ENCODE measurements at regions not wholly inside any gene's neighbourhood (a gene's known extent, or its start where the extent isn't known, plus 50 kb on each side); places are given as distances from the start of the nearest gene placed in this dataset.

DNA sequence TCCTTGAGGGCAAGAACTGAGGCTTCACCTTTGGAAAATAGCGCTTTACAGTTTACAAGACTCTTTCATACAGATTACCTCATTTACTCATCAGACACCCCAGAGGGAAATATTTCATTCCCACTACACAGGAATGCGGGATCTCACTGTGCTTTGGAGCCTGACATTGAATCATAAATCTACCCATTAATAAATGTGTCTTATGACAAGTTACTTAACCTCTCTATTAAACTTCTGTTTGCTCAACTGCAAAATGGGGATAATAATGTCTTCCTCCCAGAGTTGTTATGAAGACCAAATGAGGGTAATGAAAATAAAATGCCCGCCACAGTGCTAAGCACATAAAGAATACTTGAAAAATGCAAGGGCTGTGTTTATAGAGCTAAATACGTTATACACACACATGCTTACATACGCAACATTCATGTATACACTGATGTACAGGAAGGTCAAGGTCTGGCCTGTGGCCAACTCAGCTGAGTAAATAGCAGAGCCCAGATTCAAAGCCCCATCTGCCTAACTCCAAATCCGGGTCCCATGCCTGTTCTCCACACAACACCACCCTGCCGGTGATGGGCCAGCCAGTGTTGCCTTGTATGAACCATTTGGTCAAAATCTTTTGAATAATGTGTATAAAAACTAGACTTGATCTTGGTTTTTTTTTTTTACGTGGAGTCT is 56.6 kb upstream of the CALM2 start:
- CTCF ChIA-PET = no interaction called here

DNA sequence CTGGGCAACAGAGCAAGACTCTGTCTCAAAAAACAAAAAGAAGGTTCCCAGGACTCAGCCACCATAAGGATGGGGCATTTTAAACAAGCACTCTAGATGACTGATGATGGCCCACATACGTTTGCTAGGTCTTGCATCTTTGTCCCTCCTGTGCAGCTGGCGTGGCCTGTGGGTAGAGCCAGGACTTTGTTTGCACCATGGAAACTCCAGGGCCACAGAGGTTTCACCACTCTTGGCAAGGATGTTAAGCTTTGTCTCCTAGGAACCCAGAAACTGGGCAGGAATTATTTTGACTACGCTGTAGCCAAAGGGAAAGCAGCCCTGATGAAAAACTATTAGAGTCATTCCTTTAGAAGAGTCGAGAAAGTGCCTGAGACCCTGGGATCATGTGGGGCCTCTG is 54.1 kb upstream of the CALM2 start:
- ATAC-seq (no peak), DNase-seq (no peak)
- CTCF ChIA-PET = interaction anchor here (1.1 kb wide), 1 partner anchor 93 kb away, joined by 3 read pairs; no protein-coding TSS in a partner anchor
- Mint-ChIP-seq H3K27me3 (peaks cover 17% of the 10 kb centered on the region), H3K4me3 (no peak overlapping the region), H3K9me3 (ENCODE audit: low read depth) (no peaks in the 10 kb centered on the region), H3K36me3 (no peaks in the 10 kb centered on the region), H3K27ac (no peak overlapping the region), H3K4me1 (no peaks in the 10 kb centered on the region)

More for the DNA sequence above, 56.6 kb upstream of the CALM2 start:
- H3K4me1 Mint-ChIP-seq = peaks cover 4% of the 10 kb centered on the region
- peaks cover 19% of the 10 kb centered on the region for H3K27me3 Mint-ChIP-seq
- H3K4me3 Mint-ChIP-seq = no peak overlapping the region
- H3K9me3 Mint-ChIP-seq (ENCODE audit: low read depth) = no peaks in the 10 kb centered on the region
- H3K36me3 Mint-ChIP-seq = no peaks in the 10 kb centered on the region
- ATAC-seq (no peak), DNase-seq (no peak)
- H3K27ac Mint-ChIP-seq = no peak overlapping the region

DNA sequence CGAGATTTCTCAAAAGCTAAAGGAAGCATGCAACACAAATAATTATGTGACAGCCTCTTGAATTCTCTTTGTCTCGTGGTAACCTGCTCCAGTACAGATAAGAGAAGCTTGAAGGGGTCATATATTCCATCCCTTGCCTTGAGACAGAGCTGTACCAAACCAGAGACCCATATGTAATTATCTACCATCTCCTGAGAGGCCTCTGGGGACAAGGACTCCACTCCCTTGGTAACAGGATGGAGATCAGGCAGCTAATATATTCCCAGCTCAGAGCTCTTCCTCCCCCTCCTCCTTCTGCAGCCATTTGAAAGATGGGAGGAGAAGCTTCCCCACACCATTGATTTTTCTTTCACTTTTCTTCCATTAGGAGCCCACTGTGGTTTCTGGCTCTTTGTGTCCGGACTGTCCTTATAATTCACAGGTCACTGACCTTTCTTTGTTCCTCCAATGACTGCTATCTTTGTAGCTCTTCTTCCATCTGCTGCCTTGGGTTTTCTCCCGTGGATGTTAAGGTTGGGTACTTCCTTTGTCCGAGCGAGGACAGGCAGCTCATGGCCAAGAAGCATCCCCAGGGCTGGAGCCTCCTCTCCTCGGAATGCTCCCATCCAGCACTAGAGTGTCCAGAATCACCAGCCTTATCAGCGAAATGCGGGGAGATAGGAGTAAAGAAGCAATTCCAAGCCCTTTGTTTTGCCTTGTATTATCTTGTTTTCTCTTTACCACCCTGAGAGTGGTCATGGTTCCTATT is 51.4 kb upstream of the CALM2 start:
- CTCF ChIA-PET = interaction anchor here (1.4 kb wide), 1 partner anchor 44 kb away, joined by 4 read pairs; no protein-coding TSS in a partner anchor
- DNase-seq (no peak), ATAC-seq (no peak)
- no peaks in the 10 kb centered on the region for H3K36me3 Mint-ChIP-seq
- peaks cover 15% of the 10 kb centered on the region for H3K27me3 Mint-ChIP-seq
- H3K27ac Mint-ChIP-seq = no peak overlapping the region
- H3K4me3 Mint-ChIP-seq = no peak overlapping the region
- H3K9me3 Mint-ChIP-seq (ENCODE audit: low read depth) = no peaks in the 10 kb centered on the region
- no peaks in the 10 kb centered on the region for H3K4me1 Mint-ChIP-seq

DNA sequence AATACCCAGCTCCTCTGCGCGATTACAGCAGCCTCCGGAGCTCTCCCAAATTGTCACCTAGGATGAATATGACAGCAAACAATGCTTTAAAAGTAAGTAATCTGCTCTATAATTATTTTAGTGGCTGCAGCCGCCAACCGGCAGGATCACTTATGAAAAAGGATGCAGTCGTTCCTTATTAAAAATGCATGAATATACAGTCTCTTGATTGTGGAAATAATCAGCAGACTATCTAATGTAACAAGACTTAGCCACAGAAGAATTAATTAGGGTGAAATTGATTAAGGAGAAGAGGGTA is 50.6 kb upstream of the CALM2 start:
- H3K9me3 Mint-ChIP-seq (ENCODE audit: low read depth) = no peaks in the 10 kb centered on the region
- no peaks in the 10 kb centered on the region for H3K36me3 Mint-ChIP-seq
- DNase-seq (no peak), ATAC-seq (no peak)
- H3K4me3 Mint-ChIP-seq = no peak overlapping the region
- no peak overlapping the region for H3K27ac Mint-ChIP-seq
- peaks cover 16% of the 10 kb centered on the region for H3K27me3 Mint-ChIP-seq
- H3K4me1 Mint-ChIP-seq = no peaks in the 10 kb centered on the region
- CTCF ChIA-PET = interaction anchor here (1.4 kb wide), 1 partner anchor 45 kb away, joined by 4 read pairs; no protein-coding TSS in a partner anchor

DNA sequence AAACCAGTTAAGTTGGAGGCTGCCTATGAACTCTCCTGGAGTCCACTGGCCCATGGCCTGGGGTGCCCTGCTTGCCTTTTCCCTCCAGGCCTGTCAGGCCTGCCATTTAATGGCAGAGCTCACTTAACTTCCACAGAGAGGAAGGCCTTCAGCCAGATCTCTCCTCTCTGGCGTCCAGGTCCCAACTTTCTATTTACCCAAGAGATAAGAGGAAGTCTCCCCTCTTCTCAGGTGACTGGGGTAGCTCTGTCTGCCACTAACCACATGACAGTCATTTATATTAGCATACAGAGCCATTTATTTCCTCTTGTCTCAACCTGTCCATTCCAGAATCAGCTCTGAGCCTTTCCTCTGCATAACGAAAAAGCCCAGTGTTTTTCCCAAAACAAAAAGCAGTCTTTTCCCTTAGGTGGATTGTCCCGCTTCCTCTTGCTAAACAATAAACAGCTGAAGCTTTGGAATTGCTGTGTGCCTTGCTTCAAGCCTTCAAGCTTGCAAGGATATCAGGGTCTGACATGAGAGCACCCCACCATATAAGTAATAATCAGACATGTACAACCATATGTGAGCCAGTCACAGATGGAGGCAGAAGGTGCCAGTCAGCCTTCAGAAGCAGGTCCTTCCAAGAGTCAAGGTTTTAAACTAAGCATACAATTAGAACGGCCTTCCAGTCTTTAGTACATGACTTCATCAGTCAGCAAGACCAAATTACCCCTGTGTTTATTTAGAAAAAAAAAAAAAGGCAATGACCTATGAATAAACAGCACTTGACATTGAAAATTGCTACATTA is 50.0 kb upstream of the CALM2 start:
- ATAC-seq = no peak
- H3K27ac Mint-ChIP-seq = no peak overlapping the region
- H3K4me1 Mint-ChIP-seq = no peaks in the 10 kb centered on the region
- no peak overlapping the region for H3K4me3 Mint-ChIP-seq
- peaks cover 18% of the 10 kb centered on the region for H3K27me3 Mint-ChIP-seq
- DNase-seq = no peak
- H3K9me3 Mint-ChIP-seq (ENCODE audit: low read depth) = no peaks in the 10 kb centered on the region
- CTCF ChIA-PET = interaction anchor here (1.4 kb wide), 1 partner anchor 46 kb away, joined by 4 read pairs; no protein-coding TSS in a partner anchor
- H3K36me3 Mint-ChIP-seq = no peaks in the 10 kb centered on the region

Data from activated CD8-positive, alpha-beta memory T cell treated with anti-CD3 and anti-CD28 coated beads, Interleukin-2, amount 10 ng/mL, durations not matched to agents 7 days and 5 days (primary cell).